ENCODE measurements at regions not wholly inside any gene's neighbourhood (a gene's known extent, or its start where the extent isn't known, plus 50 kb on each side); places are given as distances from the start of the nearest gene placed in this dataset.
A peak's percentile ranks its signal among the peaks of the same experiment; 100 is the strongest.

DNA sequence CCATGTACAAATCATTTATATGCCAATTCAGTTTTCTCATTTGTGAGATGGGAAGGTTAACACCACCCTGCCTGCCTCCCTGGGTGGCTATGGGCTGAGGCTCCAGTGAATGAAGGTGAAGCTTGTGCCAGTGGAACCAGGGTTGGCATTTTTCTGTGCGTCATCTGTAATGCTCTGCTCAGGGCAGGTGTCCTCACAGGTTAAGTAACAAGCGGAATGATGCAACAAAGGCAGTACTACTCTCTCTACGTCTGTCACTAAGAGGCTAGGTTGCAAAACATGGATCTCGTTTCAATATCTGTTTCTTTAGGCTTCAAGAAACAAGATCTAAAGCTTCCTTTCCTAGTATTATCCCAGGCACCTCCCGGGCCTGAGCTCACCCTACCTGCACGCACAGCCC, 67.0 kb upstream of the ZNF648 start:
- no peak overlapping the region for H3K4me3 ChIP-seq
- no peak for ATAC-seq
- no peak for TF ChIP-seq CTCF (IDR thresholded peaks at IDR 0.05)
- DNase-seq = no peak
- intact Hi-C loops (cut with DNase I, micrococcal nuclease) = no loop called here
- H3K36me3 ChIP-seq (ENCODE audit: low read depth) = no peaks in the 10 kb centered on the region
- no peaks in the 10 kb centered on the region for H3K4me1 ChIP-seq (ENCODE audit: low read depth)
- no peaks in the 10 kb centered on the region for H3K9me3 ChIP-seq

GRCh38 chr1:182127656-182128055, 66.1 kb upstream of the ZNF648 start:
- DNase-seq (no peak), ATAC-seq (no peak)
- Histone ChIP-seq H3K4me3 (no peak overlapping the region), H3K36me3 (ENCODE audit: low read depth) (no peaks in the 10 kb centered on the region), H3K9me3 (no peaks in the 10 kb centered on the region), H3K4me1 (ENCODE audit: low read depth) (no peaks in the 10 kb centered on the region)
- intact Hi-C loops (cut with DNase I, micrococcal nuclease) = no loop called here
- no peak for TF ChIP-seq CTCF (IDR thresholded peaks at IDR 0.05)

DNA sequence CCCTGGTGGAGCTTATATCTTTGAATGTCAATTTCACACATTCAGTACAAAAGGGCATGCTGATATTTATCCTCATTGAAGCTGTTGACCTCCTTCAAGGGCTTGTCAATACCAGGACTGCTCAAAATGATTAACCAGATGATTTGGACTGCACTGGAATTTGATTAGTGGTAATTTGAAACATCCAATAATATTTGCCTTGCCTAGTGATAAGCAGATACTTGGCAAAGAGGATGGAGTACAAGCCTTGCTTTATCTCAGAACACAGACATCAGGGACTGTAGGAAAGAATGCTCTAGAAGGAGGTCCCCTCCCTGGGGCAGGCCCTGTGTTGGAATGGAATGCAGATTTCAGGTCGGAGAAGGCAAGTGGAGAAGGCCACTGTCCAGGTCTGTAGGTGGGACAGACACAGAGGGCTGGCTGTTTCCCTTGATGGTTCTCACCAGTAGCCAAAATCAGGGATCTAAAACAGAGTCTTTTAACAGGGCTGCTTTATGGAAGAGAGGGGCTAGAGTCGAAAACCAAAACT, 64.8 kb upstream of the ZNF648 start:
- TF ChIP-seq CTCF (IDR thresholded peaks at IDR 0.05) = no peak
- Histone ChIP-seq H3K4me1 (ENCODE audit: low read depth) (no peaks in the 10 kb centered on the region), H3K4me3 (no peak overlapping the region), H3K36me3 (ENCODE audit: low read depth) (no peaks in the 10 kb centered on the region), H3K9me3 (no peaks in the 10 kb centered on the region)
- ATAC-seq (no peak), DNase-seq (no peak)
- intact Hi-C loops (cut with DNase I, micrococcal nuclease) = no loop called here

DNA sequence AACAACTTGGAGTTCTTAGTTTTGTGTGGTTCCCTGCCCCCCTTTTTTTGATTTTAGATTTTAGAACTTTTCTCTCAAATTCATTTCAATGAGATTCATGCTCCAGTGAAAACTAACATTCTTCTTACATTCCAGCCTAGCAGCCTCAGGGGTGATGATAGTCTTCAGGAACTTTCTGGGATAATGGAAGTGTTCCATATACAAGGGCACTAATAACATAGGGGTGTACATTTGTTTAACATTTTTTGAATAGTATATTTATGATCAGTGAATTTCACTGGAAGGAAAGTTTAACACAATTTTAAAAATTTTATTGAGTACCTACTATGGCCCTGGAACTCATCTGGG, 61.4 kb upstream of the ZNF648 start:
- Histone ChIP-seq H3K4me3 (no peak overlapping the region), H3K36me3 (ENCODE audit: low read depth) (no peaks in the 10 kb centered on the region), H3K4me1 (ENCODE audit: low read depth) (no peaks in the 10 kb centered on the region), H3K9me3 (no peaks in the 10 kb centered on the region)
- TF ChIP-seq CTCF (IDR thresholded peaks at IDR 0.05) = no peak
- DNase-seq (no peak), ATAC-seq (no peak)
- intact Hi-C loops (cut with DNase I, micrococcal nuclease) = no loop called here

GRCh38 chr1:182122256-182122912, 60.9 kb upstream of the ZNF648 start:
- DNase-seq (no peak), ATAC-seq (peak; percentile 9)
- no peak overlapping the region for H3K4me3 ChIP-seq
- TF ChIP-seq CTCF (IDR thresholded peaks at IDR 0.05) = no peak
- H3K4me1 ChIP-seq (ENCODE audit: low read depth) = no peaks in the 10 kb centered on the region
- no peaks in the 10 kb centered on the region for H3K36me3 ChIP-seq (ENCODE audit: low read depth)
- no peaks in the 10 kb centered on the region for H3K9me3 ChIP-seq
- intact Hi-C loops (cut with DNase I, micrococcal nuclease) = no loop called here

DNA sequence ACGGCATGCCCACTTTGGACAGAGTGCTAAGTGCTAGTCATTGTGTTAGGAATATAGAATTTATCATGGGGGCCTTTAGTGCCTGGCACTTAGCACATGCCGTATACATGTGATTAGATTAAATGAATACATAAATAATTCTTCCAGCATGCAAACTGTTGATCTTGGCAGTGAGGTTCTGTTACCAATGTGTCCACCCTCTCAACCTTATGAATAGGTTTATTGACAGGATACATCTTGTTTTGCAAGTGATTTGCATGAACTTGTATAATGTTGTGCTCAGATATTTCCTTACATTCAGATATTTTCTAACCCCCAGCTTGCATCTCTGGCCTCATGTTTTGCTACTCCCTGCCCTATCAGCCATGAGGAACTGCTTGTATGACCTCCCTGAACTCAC, 60.3 kb upstream of the ZNF648 start:
- no peak for ATAC-seq
- no peaks in the 10 kb centered on the region for H3K36me3 ChIP-seq (ENCODE audit: low read depth)
- DNase-seq = no peak
- TF ChIP-seq CTCF (IDR thresholded peaks at IDR 0.05) = no peak
- intact Hi-C loops (cut with DNase I, micrococcal nuclease) = no loop called here
- H3K9me3 ChIP-seq = no peaks in the 10 kb centered on the region
- no peaks in the 10 kb centered on the region for H3K4me1 ChIP-seq (ENCODE audit: low read depth)
- no peak overlapping the region for H3K4me3 ChIP-seq
